Left colon (tissue), 2 donors: ENCODE measurements at regions not wholly inside any gene's neighbourhood (a gene's known extent, or its start where the extent isn't known, plus 50 kb on each side); places are given as distances from the start of the nearest gene placed in this dataset.
A peak's percentile ranks its signal among the peaks of the same experiment; 100 is the strongest.

ENCODE experiments used
- ATAC-seq: fragments of 200-7000 bp; cut with Tn5 transposase; one replicate; pipeline ENCODE4 v1.9.1; 2020; ENCODE audit warnings: mild to moderate bottlenecking, moderate library complexity
- DNase-seq, 2 donors: peaks; one replicate each; pipeline ENCODE4 v3.0.0-alpha.2; 2020
- intact Hi-C, 2 donors: fragments of 100-400 bp; cut with DNase I in 1 of 2; cut with micrococcal nuclease in 1 of 2; formaldehyde crosslinking; loops; one replicate each; pipeline versions ENCODE4 v1.11.2 to v1.14.0; 2022; cut with DNase I, micrococcal nuclease
- donor health status: DM: no; HTN: no; CAD: no.
- donor health status: DM: yes; HTN: yes; CAD: no.

DNA sequence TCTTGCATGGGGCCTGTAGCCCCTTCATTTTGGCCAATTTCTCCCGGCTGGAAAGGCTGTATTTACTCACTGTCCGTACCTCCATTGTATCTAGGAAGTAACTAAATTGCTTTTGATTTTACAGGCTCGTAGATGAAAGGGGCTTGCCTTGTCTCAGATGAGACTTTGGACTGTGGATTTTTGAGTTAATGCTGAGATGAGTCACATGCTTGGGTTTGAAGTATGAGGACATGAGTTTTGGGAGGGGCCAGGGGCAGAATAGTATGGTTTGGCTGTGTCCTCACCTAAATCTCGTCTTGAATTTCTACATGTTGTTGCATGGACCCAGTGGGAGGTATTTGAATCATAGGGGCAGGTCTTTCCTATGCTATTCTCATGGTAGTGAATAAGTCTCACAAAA, 407.6 kb upstream of the NDST3 start:
- ATAC-seq (peak; percentile 58), DNase-seq (no peak)
- intact Hi-C loops: no loop called here

- intact Hi-C loops: no loop called here
- DNase-seq (no peak), ATAC-seq (no peak)
These were observed 399.6 kb upstream of the NDST3 start for GRCh38 chr4:117634716-117635115.

- intact Hi-C loops: no loop called here
- no peak for DNase-seq
- ATAC-seq: no peak
These were observed 396.9 kb upstream of the NDST3 start for GRCh38 chr4:117637347-117637746.

DNA sequence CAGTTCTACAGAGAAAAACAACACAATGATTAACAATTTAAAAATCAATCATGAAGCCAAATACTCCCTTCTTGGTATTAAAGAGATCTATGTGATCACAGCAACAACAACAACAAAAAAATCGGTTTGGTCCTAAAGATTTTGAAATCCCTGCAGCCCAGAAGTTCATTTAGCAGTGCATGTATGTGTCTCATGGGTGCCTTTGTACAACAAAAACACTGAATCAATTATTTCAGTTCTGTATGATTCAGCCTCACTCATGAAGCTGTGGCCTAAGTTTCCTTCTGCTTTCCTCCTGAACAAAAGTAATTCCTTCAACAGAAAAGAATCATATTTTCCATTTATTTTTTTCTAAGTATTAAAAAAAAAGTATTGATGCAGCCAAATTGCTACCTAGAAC, 393.4 kb upstream of the NDST3 start:
- intact Hi-C loops: no loop called here
- ATAC-seq (no peak), DNase-seq (no peak)

GRCh38 chr4:117641519-117641918, 392.8 kb upstream of the NDST3 start:
- intact Hi-C loops: no loop called here
- ATAC-seq: no peak
- no peak for DNase-seq

- intact Hi-C loops: no loop called here
- DNase-seq (no peak), ATAC-seq (peak; percentile 100)
These were observed 380.2 kb upstream of the NDST3 start for GRCh38 chr4:117654079-117654478.

- ATAC-seq (peak; percentile 61), DNase-seq (no peak)
- intact Hi-C loops: no loop called here
These were observed 373.6 kb upstream of the NDST3 start for GRCh38 chr4:117660668-117661067.

- peak; percentile 75 for ATAC-seq
- intact Hi-C loops: no loop called here
- no peak for DNase-seq
These were observed 372.9 kb upstream of the NDST3 start for GRCh38 chr4:117661091-117662072.

- ATAC-seq (peak; percentile 75), DNase-seq (no peak)
- intact Hi-C loops: no loop called here
These were observed 369.4 kb upstream of the NDST3 start for GRCh38 chr4:117664706-117665444.

GRCh38 chr4:117676153-117676552, 358.1 kb upstream of the NDST3 start:
- intact Hi-C loops: no loop called here
- no peak for DNase-seq

GRCh38 chr4:117678861-117679260, 355.4 kb upstream of the NDST3 start:
- intact Hi-C loops: no loop called here

More at GRCh38 chr4:117676153-117676552, 358.1 kb upstream of the NDST3 start:
- no peak for ATAC-seq

GRCh38 chr4:117691572-117692351, 342.5 kb upstream of the NDST3 start:
- no peak for ATAC-seq
- no peak for DNase-seq

More at GRCh38 chr4:117678861-117679260, 355.4 kb upstream of the NDST3 start:
- no peak for ATAC-seq
- no peak for DNase-seq

DNA sequence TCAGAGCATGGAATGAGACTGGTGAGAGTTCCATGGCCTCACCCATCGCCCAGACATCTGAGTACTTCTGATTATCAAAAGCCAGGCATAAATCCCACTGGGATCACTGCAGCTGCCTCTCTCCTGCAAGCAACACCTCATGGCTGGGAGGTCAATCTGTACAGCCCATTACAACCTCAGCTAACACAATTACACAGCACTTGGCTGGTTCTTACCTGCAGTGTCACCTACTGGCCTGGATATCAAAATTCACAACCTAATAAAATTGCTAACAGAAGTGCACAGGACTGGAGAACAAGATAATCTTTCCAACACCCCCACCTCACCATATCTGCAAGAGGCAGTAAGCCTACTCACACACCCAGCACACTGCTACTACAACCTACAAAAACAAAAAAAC, 341.7 kb upstream of the NDST3 start:
- peak; percentile 62 for ATAC-seq
- DNase-seq: no peak
- intact Hi-C loops: no loop called here

More at GRCh38 chr4:117691572-117692351, 342.5 kb upstream of the NDST3 start:
- intact Hi-C loops: no loop called here

DNA sequence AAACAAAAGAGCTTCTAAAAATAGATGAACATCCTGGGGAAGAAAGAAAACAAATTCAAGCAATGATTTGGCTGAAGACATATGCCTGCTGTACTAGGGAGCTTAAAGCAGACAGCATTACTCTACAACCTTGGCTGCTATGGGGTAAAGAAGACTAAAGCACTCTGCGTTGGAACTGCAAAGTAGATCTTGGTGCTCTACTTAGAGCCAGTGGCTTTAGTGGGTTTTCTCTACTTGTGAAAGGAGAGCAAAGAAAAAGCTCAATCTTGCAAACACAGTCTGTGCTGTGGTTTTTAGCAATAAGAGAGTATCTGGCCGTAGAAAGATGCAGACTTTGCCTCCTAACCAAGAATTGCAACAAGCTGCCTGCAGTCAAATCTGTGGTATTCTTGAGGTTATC, 334.7 kb upstream of the NDST3 start:
- DNase-seq (no peak), ATAC-seq (no peak)
- intact Hi-C loops: no loop called here

GRCh38 chr4:117700111-117700892, 334.0 kb upstream of the NDST3 start:
- intact Hi-C loops: no loop called here
- ATAC-seq: no peak
- DNase-seq: no peak

GRCh38 chr4:117702353-117702752, 331.9 kb upstream of the NDST3 start:
- intact Hi-C loops: no loop called here
- DNase-seq (no peak), ATAC-seq (no peak)

GRCh38 chr4:117704721-117705120, 329.6 kb upstream of the NDST3 start:
- DNase-seq (no peak), ATAC-seq (no peak)
- intact Hi-C loops: no loop called here

- DNase-seq (no peak), ATAC-seq (no peak)
- intact Hi-C loops: no loop called here
These were observed 293.6 kb upstream of the NDST3 start for GRCh38 chr4:117740736-117741135.
